ENCODE measurements at regions not wholly inside any gene's neighbourhood (a gene's known extent, or its start where the extent isn't known, plus 50 kb on each side); places are given as distances from the start of the nearest gene placed in this dataset.

GRCh38 chrX:9390121-9390520, 74.7 kb upstream of the TBL1X start:
- no peak for TF ChIP-seq CTCF (IDR thresholded peaks at IDR 0.05; ENCODE audit: insufficient read depth, low read length, poor library complexity, severe bottlenecking)
- no peak for TF ChIP-seq EZH2phosphoT487 (conservative IDR thresholded peaks at IDR 0.05; ENCODE audit: low read length)

All from SU-DHL-6 (cell line).